ENCODE measurements at regions not wholly inside any gene's neighbourhood (a gene's known extent, or its start where the extent isn't known, plus 50 kb on each side); places are given as distances from the start of the nearest gene placed in this dataset.

- TF ChIP-seq EP300 (IDR thresholded peaks at IDR 0.05) (no peak), CTCF (IDR thresholded peaks at IDR 0.05) (no peak), POLR2A (IDR thresholded peaks at IDR 0.05) (no peak)
Measured at GRCh38 chr6:146871611-146872425, 273.0 kb downstream of the ADGB start.

GRCh38 chr6:146872426-146872785 lies 273.6 kb downstream of the ADGB start:
- TF ChIP-seq POLR2A (IDR thresholded peaks at IDR 0.05): no peak
- TF ChIP-seq EP300 (IDR thresholded peaks at IDR 0.05): no peak
- no peak for TF ChIP-seq CTCF (IDR thresholded peaks at IDR 0.05)
- H3K4me1 ChIP-seq: no peaks in the 10 kb centered on the region
- DNase-seq (ENCODE audit: low spot score in 2 of 2): no peak
- no peak overlapping the region for H3K4me3 ChIP-seq
- no peaks in the 10 kb centered on the region for H3K36me3 ChIP-seq
- WGBS, 2 donors: 91 to 92% methylated on average over 1 of the region's 1 CpG
- no peaks in the 10 kb centered on the region for H3K9me3 ChIP-seq
- H3K27ac ChIP-seq: no peak overlapping the region
- H3K27me3 ChIP-seq: no peaks in the 10 kb centered on the region

More at GRCh38 chr6:146871611-146872425, 273.0 kb downstream of the ADGB start:
- Histone ChIP-seq H3K36me3 (no peaks in the 10 kb centered on the region), H3K9me3 (no peaks in the 10 kb centered on the region), H3K4me1 (no peaks in the 10 kb centered on the region), H3K4me3 (no peak overlapping the region), H3K27me3 (no peaks in the 10 kb centered on the region), H3K27ac (no peak overlapping the region)
- no peak for DNase-seq (ENCODE audit: low spot score in 2 of 2)
- 70 to 76% methylated on average over 12 of the region's 12 CpGs for WGBS, 2 donors

GRCh38 chr6:146874278-146875018 lies 275.7 kb downstream of the ADGB start:
- Histone ChIP-seq H3K4me3 (no peak overlapping the region), H3K4me1 (peaks cover 0 to 13% (median 4%) of the 10 kb centered on the region in 4 donors), H3K27me3 (no peaks in the 10 kb centered on the region), H3K36me3 (no peaks in the 10 kb centered on the region), H3K9me3 (no peaks in the 10 kb centered on the region), H3K27ac (no peak overlapping the region)
- DNase-seq (ENCODE audit: low spot score in 2 of 2): no peak
- WGBS, 2 donors: 95 to 97% methylated on average over 4 of the region's 4 CpGs
- TF ChIP-seq CTCF (IDR thresholded peaks at IDR 0.05) (no peak), EP300 (IDR thresholded peaks at IDR 0.05) (no peak), POLR2A (IDR thresholded peaks at IDR 0.05) (no peak)

GRCh38 chr6:146875927-146876270 lies 277.1 kb downstream of the ADGB start:
- no peak overlapping the region for H3K27ac ChIP-seq
- DNase-seq (ENCODE audit: low spot score in 2 of 2): no peak
- H3K4me3 ChIP-seq: no peak overlapping the region
- no peaks in the 10 kb centered on the region for H3K9me3 ChIP-seq
- no peaks in the 10 kb centered on the region for H3K36me3 ChIP-seq
- H3K27me3 ChIP-seq: no peaks in the 10 kb centered on the region
- peaks cover 0 to 13% (median 4%) of the 10 kb centered on the region in 4 donors for H3K4me1 ChIP-seq
- TF ChIP-seq CTCF (IDR thresholded peaks at IDR 0.05) (no peak), POLR2A (IDR thresholded peaks at IDR 0.05) (no peak), EP300 (IDR thresholded peaks at IDR 0.05) (no peak)
- WGBS, 2 donors: 87 to 91% methylated on average over 4 of the region's 4 CpGs
